SK-N-SH treated with all-trans-retinoic acid at 6 μM for 48 hours (cell line): ENCODE measurements at regions not wholly inside any gene's neighbourhood (a gene's known extent, or its start where the extent isn't known, plus 50 kb on each side); places are given as distances from the start of the nearest gene placed in this dataset.

Source experiments
- ATAC-seq: fragments of 200-7000 bp; cut with Tn5 transposase; 3 replicates; pipeline ENCODE4 v1.9.1; 2020; ENCODE audit warnings: mild to moderate bottlenecking, moderate library complexity
- ARNTL ChIP-seq: fragments of 450-650 bp; formaldehyde crosslinking; IDR thresholded peaks from 2 replicates; pipeline ENCODE4 v1.5.0; 2020; ENCODE audit warnings: low read depth, mild to moderate bottlenecking, moderate library complexity, borderline replicate concordance
- BACH2 ChIP-seq: fragments of 250-450 bp; sonication (Bioruptor Pico); IDR thresholded peaks from 2 replicates; pipeline ENCODE4 v1.9.0; 2021; ENCODE audit warnings: mild to moderate bottlenecking, borderline replicate concordance
- CSDC2 ChIP-seq: fragments of 250-450 bp; sonication (Bioruptor Pico); IDR thresholded peaks from 2 replicates; pipeline ENCODE4 v1.5.0; 2020; ENCODE audit warnings: mild to moderate bottlenecking, moderate library complexity
- CSRNP3 ChIP-seq: fragments of 250-450 bp; sonication (Bioruptor Pico); IDR thresholded peaks from 2 replicates; pipeline ENCODE4 v1.5.1; 2021; ENCODE audit warnings: mild to moderate bottlenecking, moderate library complexity
- ESRRG ChIP-seq: fragments of 250-450 bp; sonication (Bioruptor Pico); IDR thresholded peaks from 2 replicates; pipeline ENCODE4 v1.6.1; 2021; ENCODE audit warnings: mild to moderate bottlenecking
- GLIS3 ChIP-seq: fragments of 250-450 bp; sonication (Bioruptor Pico); IDR thresholded peaks from 2 replicates; pipeline ENCODE4 v1.5.0; 2020; ENCODE audit warnings: mild to moderate bottlenecking, moderate library complexity
- ISL1 ChIP-seq: fragments of 250-450 bp; sonication (Bioruptor Pico); IDR thresholded peaks from 2 replicates; pipeline ENCODE4 v2.1.2; 2022; ENCODE audit warnings: mild to moderate bottlenecking, moderate library complexity
- OSR1 ChIP-seq: fragments of 250-450 bp; sonication (Bioruptor Pico); IDR thresholded peaks from 2 replicates; pipeline ENCODE4 v1.8.0; 2022; ENCODE audit warnings: moderate library complexity, mild to moderate bottlenecking, inconsistent platforms
- POU6F1 ChIP-seq: fragments of 250-450 bp; sonication (Bioruptor Pico); IDR thresholded peaks from 2 replicates; pipeline ENCODE4 v1.8.0; 2021; ENCODE audit warnings: low read depth, mild to moderate bottlenecking, moderate library complexity, borderline replicate concordance
- PPARA ChIP-seq: fragments of 250-450 bp; sonication (Bioruptor Pico); IDR thresholded peaks from 2 replicates; pipeline ENCODE4 v1.5.0; 2020; ENCODE audit warnings: mild to moderate bottlenecking, borderline replicate concordance
- RARB ChIP-seq: fragments of 250-450 bp; sonication (Bioruptor Pico); IDR thresholded peaks from 2 replicates; pipeline ENCODE4 v1.8.0; 2021; ENCODE audit warnings: mild to moderate bottlenecking, moderate library complexity
- SNAI2 ChIP-seq: fragments of 250-450 bp; sonication (Bioruptor Pico); IDR thresholded peaks from 2 replicates; pipeline ENCODE4 v1.5.0; 2020; ENCODE audit warnings: mild to moderate bottlenecking, moderate library complexity
- TCF4 ChIP-seq: fragments of 250-450 bp; sonication (Bioruptor Pico); IDR thresholded peaks from 2 replicates; pipeline ENCODE4 v1.8.0; 2021; ENCODE audit warnings: mild to moderate bottlenecking, moderate library complexity, borderline replicate concordance
- TOX ChIP-seq: fragments of 250-450 bp; sonication (Bioruptor Pico); IDR thresholded peaks from 2 replicates; pipeline ENCODE4 v1.8.0; 2021; ENCODE audit warnings: mild to moderate bottlenecking, moderate library complexity, borderline replicate concordance
- ZFP3 ChIP-seq: fragments of 250-450 bp; sonication (Bioruptor Pico); IDR thresholded peaks from 2 replicates; pipeline ENCODE4 v1.5.0; 2020; ENCODE audit warnings: mild to moderate bottlenecking, moderate library complexity
- ZFP30 ChIP-seq: fragments of 450-650 bp; formaldehyde crosslinking; IDR thresholded peaks from 2 replicates; pipeline ENCODE4 v1.5.0; 2022; ENCODE audit warnings: mild to moderate bottlenecking, moderate library complexity
- ZNF565 ChIP-seq: fragments of 450-650 bp; formaldehyde crosslinking; conservative IDR thresholded peaks from 2 replicates; pipeline ENCODE4 v1.5.0; 2020; ENCODE audit warnings: low read depth, mild to moderate bottlenecking, moderate library complexity
- ZNF70 ChIP-seq: fragments of 450-650 bp; formaldehyde crosslinking; IDR thresholded peaks from 2 replicates; pipeline ENCODE4 v1.5.0; 2020; ENCODE audit warnings: mild to moderate bottlenecking, moderate library complexity
- ZNF8 ChIP-seq: fragments of 450-650 bp; formaldehyde crosslinking; IDR thresholded peaks from 2 replicates; pipeline ENCODE4 v1.5.0; 2020; ENCODE audit warnings: mild to moderate bottlenecking, moderate library complexity
- TF ChIP-seq, protein P1 (sequence below): fragments of 250-450 bp; sonication (Bioruptor Pico); IDR thresholded peaks from 2 replicates; pipeline ENCODE4 v1.8.0; 2020; ENCODE audit warnings: mild to moderate bottlenecking, moderate library complexity, borderline replicate concordance
- TF ChIP-seq, protein P2 (sequence below): fragments of 250-450 bp; sonication (Bioruptor Pico); IDR thresholded peaks from 2 replicates; pipeline ENCODE4 v1.5.0; 2020; ENCODE audit warnings: mild to moderate bottlenecking, moderate library complexity
- TF ChIP-seq, protein P3 (sequence below): fragments of 250-450 bp; sonication (Bioruptor Pico); IDR thresholded peaks from 2 replicates; pipeline ENCODE4 v1.5.1; 2020; ENCODE audit warnings: low read depth, mild to moderate bottlenecking, moderate library complexity

- TF ChIP-seq ZNF565 (CRISPR knock-in tag): no peak
- TF ChIP-seq SNAI2: no peak
- TF ChIP-seq ZNF8 (CRISPR knock-in tag): no peak
- TF ChIP-seq ARNTL (CRISPR knock-in tag): no peak
- no peak for TF ChIP-seq POU6F1 (CRISPR knock-in tag)
- ATAC-seq: no peak
These were observed 384.2 kb upstream of the PROK2 start for GRCh38 chr3:72169120-72169519.

DNA sequence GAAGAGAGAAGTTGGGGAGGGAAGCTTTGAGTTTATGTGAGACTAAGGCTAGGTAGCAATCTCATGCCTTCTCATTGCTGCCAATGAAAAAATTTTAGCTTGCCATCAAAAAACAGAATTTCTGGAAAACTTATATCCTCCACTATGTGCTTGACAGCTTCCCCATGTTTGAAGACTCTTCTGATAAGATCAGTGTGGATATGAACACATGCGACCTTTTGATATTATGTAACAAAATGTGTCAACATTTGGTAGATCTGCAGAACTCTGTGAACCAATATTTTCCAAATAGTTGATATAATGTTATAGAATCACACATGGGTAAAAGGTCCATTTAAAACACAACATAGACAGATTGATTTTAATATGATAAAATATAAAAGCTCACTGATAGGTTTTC, 380.9 kb upstream of the PROK2 start:
- no peak for ATAC-seq
- no peak for TF ChIP-seq TCF4 (CRISPR knock-in tag)
- TF ChIP-seq ARNTL (CRISPR knock-in tag): no peak
- TF ChIP-seq OSR1 (CRISPR knock-in tag): no peak
- TF ChIP-seq, protein P1, sequence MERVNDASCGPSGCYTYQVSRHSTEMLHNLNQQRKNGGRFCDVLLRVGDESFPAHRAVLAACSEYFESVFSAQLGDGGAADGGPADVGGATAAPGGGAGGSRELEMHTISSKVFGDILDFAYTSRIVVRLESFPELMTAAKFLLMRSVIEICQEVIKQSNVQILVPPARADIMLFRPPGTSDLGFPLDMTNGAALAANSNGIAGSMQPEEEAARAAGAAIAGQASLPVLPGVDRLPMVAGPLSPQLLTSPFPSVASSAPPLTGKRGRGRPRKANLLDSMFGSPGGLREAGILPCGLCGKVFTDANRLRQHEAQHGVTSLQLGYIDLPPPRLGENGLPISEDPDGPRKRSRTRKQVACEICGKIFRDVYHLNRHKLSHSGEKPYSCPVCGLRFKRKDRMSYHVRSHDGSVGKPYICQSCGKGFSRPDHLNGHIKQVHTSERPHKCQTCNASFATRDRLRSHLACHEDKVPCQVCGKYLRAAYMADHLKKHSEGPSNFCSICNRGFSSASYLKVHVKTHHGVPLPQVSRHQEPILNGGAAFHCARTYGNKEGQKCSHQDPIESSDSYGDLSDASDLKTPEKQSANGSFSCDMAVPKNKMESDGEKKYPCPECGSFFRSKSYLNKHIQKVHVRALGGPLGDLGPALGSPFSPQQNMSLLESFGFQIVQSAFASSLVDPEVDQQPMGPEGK (CRISPR knock-in tag): no peak
- TF ChIP-seq RARB (CRISPR knock-in tag): no peak
- TF ChIP-seq BACH2 (CRISPR knock-in tag): no peak
- no peak for TF ChIP-seq ZNF70 (CRISPR knock-in tag)
- no peak for TF ChIP-seq PPARA
- no peak for TF ChIP-seq GLIS3 (CRISPR knock-in tag)
- TF ChIP-seq, protein P2, sequence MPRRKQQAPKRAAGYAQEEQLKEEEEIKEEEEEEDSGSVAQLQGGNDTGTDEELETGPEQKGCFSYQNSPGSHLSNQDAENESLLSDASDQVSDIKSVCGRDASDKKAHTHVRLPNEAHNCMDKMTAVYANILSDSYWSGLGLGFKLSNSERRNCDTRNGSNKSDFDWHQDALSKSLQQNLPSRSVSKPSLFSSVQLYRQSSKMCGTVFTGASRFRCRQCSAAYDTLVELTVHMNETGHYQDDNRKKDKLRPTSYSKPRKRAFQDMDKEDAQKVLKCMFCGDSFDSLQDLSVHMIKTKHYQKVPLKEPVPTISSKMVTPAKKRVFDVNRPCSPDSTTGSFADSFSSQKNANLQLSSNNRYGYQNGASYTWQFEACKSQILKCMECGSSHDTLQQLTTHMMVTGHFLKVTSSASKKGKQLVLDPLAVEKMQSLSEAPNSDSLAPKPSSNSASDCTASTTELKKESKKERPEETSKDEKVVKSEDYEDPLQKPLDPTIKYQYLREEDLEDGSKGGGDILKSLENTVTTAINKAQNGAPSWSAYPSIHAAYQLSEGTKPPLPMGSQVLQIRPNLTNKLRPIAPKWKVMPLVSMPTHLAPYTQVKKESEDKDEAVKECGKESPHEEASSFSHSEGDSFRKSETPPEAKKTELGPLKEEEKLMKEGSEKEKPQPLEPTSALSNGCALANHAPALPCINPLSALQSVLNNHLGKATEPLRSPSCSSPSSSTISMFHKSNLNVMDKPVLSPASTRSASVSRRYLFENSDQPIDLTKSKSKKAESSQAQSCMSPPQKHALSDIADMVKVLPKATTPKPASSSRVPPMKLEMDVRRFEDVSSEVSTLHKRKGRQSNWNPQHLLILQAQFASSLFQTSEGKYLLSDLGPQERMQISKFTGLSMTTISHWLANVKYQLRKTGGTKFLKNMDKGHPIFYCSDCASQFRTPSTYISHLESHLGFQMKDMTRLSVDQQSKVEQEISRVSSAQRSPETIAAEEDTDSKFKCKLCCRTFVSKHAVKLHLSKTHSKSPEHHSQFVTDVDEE (CRISPR knock-in tag): no peak
- TF ChIP-seq, protein P3, sequence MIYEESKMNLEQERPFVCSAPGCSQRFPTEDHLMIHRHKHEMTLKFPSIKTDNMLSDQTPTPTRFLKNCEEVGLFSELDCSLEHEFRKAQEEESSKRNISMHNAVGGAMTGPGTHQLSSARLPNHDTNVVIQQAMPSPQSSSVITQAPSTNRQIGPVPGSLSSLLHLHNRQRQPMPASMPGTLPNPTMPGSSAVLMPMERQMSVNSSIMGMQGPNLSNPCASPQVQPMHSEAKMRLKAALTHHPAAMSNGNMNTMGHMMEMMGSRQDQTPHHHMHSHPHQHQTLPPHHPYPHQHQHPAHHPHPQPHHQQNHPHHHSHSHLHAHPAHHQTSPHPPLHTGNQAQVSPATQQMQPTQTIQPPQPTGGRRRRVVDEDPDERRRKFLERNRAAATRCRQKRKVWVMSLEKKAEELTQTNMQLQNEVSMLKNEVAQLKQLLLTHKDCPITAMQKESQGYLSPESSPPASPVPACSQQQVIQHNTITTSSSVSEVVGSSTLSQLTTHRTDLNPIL: no peak
- no peak for TF ChIP-seq POU6F1 (CRISPR knock-in tag)
- no peak for TF ChIP-seq TOX (CRISPR knock-in tag)

GRCh38 chr3:72165317-72165716, 380.4 kb upstream of the PROK2 start:
- no peak for TF ChIP-seq ESRRG (CRISPR knock-in tag)
- no peak for TF ChIP-seq RARB (CRISPR knock-in tag)
- no peak for TF ChIP-seq POU6F1 (CRISPR knock-in tag)
- TF ChIP-seq BACH2 (CRISPR knock-in tag): no peak
- TF ChIP-seq CSRNP3: no peak
- no peak for TF ChIP-seq ISL1 (CRISPR knock-in tag)
- no peak for TF ChIP-seq CSDC2 (CRISPR knock-in tag)
- TF ChIP-seq ZFP30 (CRISPR knock-in tag): no peak
- TF ChIP-seq ARNTL (CRISPR knock-in tag): no peak
- TF ChIP-seq TCF4 (CRISPR knock-in tag): no peak
- no peak for TF ChIP-seq GLIS3 (CRISPR knock-in tag)
- TF ChIP-seq ZNF70 (CRISPR knock-in tag): no peak
- no peak for TF ChIP-seq ZFP3
- no peak for TF ChIP-seq SNAI2
- no peak for TF ChIP-seq PPARA
- TF ChIP-seq TOX (CRISPR knock-in tag): no peak
- no peak for ATAC-seq
